HEK293 (cell line): ENCODE measurements at regions not wholly inside any gene's neighbourhood (a gene's known extent, or its start where the extent isn't known, plus 50 kb on each side); places are given as distances from the start of the nearest gene placed in this dataset.
A peak's percentile ranks its signal among the peaks of the same experiment; 100 is the strongest.

ENCODE experiments used
- CTCF ChIA-PET: fragments of 350-600 bp; formaldehyde crosslinking; extraction: SDS; loops from one replicate; lab custom pipeline; 2021; ENCODE audit warnings: antibody characterized with exemption; lab: Yijun Ruan, JAX
- POLR2A ChIA-PET: fragments of 300-600 bp; formaldehyde crosslinking; extraction: SDS; loops from one replicate; lab custom pipeline; 2020; ENCODE audit warnings: antibody characterized with exemption, inconsistent platforms; lab: Yijun Ruan, JAX
- H3K27ac ChIP-seq: fragments of 200-500 bp; sonication (Bioruptor generic); 2 replicates; pipeline ENCODE4 v1.5.1; 2014; ENCODE audit warnings: low read depth, low read length, control low read depth, inconsistent platforms; ENCODE audit errors: extremely low read depth
- H3K36me3 ChIP-seq, 2 experiments: fragments of 200-500 bp in 1 of 2; sonication (Bioruptor generic) in 1 of 2; 1 replicate in 1 of 2; 2 replicates in 1 of 2; pipeline ENCODE4 v1.5.1; 2014 to 2017; ENCODE audit warnings: inconsistent platforms in 2 of 2, low read length in 2 of 2; ENCODE audit not compliant: control insufficient read depth in 2 of 2, insufficient read depth in 1 of 2
- H3K4me1 ChIP-seq: fragments of 200-500 bp; sonication (Bioruptor generic); 2 replicates; pipeline ENCODE4 v1.5.1; 2014; ENCODE audit warnings: mild to moderate bottlenecking, low read length, inconsistent platforms; ENCODE audit not compliant: control insufficient read depth, insufficient read depth
- H3K4me3 ChIP-seq: 2 replicates; pipeline ENCODE4 v1.5.1; 2011; ENCODE audit warnings: low read depth, mild to moderate bottlenecking, control low read depth, low read length, moderate library complexity
- H3K9me3 ChIP-seq: fragments of 200-500 bp; sonication (Bioruptor generic); 2 replicates; pipeline ENCODE4 v1.5.1; 2014; ENCODE audit warnings: low read depth, low read length, inconsistent platforms; ENCODE audit not compliant: control insufficient read depth, insufficient read depth
- ATF2 ChIP-seq: fragments of 450-650 bp; formaldehyde crosslinking; IDR thresholded peaks from 2 replicates; pipeline ENCODE4 v1.5.1; 2016; ENCODE audit warnings: missing biosample characterization, missing genetic modification characterization, low read depth
- BCL11A ChIP-seq: fragments of 450-650 bp; formaldehyde crosslinking; IDR thresholded peaks from 2 replicates; pipeline ENCODE4 v1.5.1; 2016; ENCODE audit warnings: low read depth, missing biosample characterization, missing genetic modification characterization
- ELK4 ChIP-seq: IDR thresholded peaks from 2 replicates; pipeline ENCODE4 v1.6.1; 2011; ENCODE audit warnings: mild to moderate bottlenecking, low read depth, low read length, borderline replicate concordance
- GFI1B ChIP-seq: fragments of 450-650 bp; formaldehyde crosslinking; IDR thresholded peaks from 2 replicates; pipeline ENCODE4 v1.5.1; 2016; ENCODE audit warnings: missing biosample characterization, missing genetic modification characterization
- OSR2 ChIP-seq: fragments of 450-650 bp; formaldehyde crosslinking; IDR thresholded peaks from 2 replicates; pipeline ENCODE4 v1.5.1; 2016; ENCODE audit warnings: missing biosample characterization, missing genetic modification characterization
- PRDM10 ChIP-seq: fragments of 450-650 bp; formaldehyde crosslinking; IDR thresholded peaks from 2 replicates; pipeline ENCODE4 v1.5.1; 2016; ENCODE audit warnings: missing biosample characterization, missing genetic modification characterization
- PRDM2 ChIP-seq: fragments of 450-650 bp; formaldehyde crosslinking; IDR thresholded peaks from 2 replicates; pipeline ENCODE4 v1.5.1; 2016; ENCODE audit warnings: missing biosample characterization, missing genetic modification characterization, borderline replicate concordance
- ZBTB48 ChIP-seq: fragments of 450-650 bp; formaldehyde crosslinking; IDR thresholded peaks from 2 replicates; pipeline ENCODE4 v1.5.1; 2016; ENCODE audit warnings: missing biosample characterization, missing genetic modification characterization
- ZBTB8A ChIP-seq: fragments of 450-650 bp; formaldehyde crosslinking; IDR thresholded peaks from 2 replicates; pipeline ENCODE4 v1.5.1; 2016; ENCODE audit warnings: missing biosample characterization, missing genetic modification characterization
- ZIC2 ChIP-seq: fragments of 450-650 bp; formaldehyde crosslinking; IDR thresholded peaks from 2 replicates; pipeline ENCODE4 v1.5.1; 2016; ENCODE audit warnings: missing biosample characterization, missing genetic modification characterization
- ZNF16 ChIP-seq: fragments of 450-650 bp; formaldehyde crosslinking; IDR thresholded peaks from 2 replicates; pipeline ENCODE4 v1.5.1; 2016; ENCODE audit warnings: low read depth, missing biosample characterization, missing genetic modification characterization
- ZNF239 ChIP-seq: fragments of 450-650 bp; formaldehyde crosslinking; IDR thresholded peaks from 2 replicates; pipeline ENCODE4 v1.5.1; 2016; ENCODE audit warnings: missing biosample characterization, missing genetic modification characterization
- ZNF416 ChIP-seq: fragments of 450-650 bp; formaldehyde crosslinking; IDR thresholded peaks from 2 replicates; pipeline ENCODE4 v1.5.1; 2016; ENCODE audit warnings: missing biosample characterization, missing genetic modification characterization
- ZNF513 ChIP-seq: fragments of 450-650 bp; IDR thresholded peaks from 2 replicates; pipeline ENCODE4 v1.5.1; 2018; ENCODE audit warnings: missing biosample characterization, missing genetic modification characterization
- ZNF514 ChIP-seq: fragments of 450-650 bp; formaldehyde crosslinking; IDR thresholded peaks from 2 replicates; pipeline ENCODE4 v1.5.1; 2016; ENCODE audit warnings: missing biosample characterization, missing genetic modification characterization
- ZNF621 ChIP-seq: fragments of 450-650 bp; formaldehyde crosslinking; IDR thresholded peaks from 2 replicates; pipeline ENCODE4 v1.5.1; 2017; ENCODE audit warnings: missing biosample characterization, missing genetic modification characterization
- ZNF624 ChIP-seq: fragments of 450-650 bp; formaldehyde crosslinking; IDR thresholded peaks from 2 replicates; pipeline ENCODE4 v1.5.1; 2017; ENCODE audit warnings: missing biosample characterization, missing genetic modification characterization
- ZNF626 ChIP-seq: fragments of 450-650 bp; sonication (Bioruptor Pico); formaldehyde crosslinking; IDR thresholded peaks from 2 replicates; pipeline ENCODE4 v1.5.1; 2018; ENCODE audit warnings: missing biosample characterization, missing genetic modification characterization, inconsistent platforms
- ZNF707 ChIP-seq: fragments of 450-650 bp; formaldehyde crosslinking; IDR thresholded peaks from 2 replicates; pipeline ENCODE4 v1.5.1; 2016; ENCODE audit warnings: missing biosample characterization, missing genetic modification characterization
- ZSCAN23 ChIP-seq: fragments of 450-650 bp; formaldehyde crosslinking; IDR thresholded peaks from 2 replicates; pipeline ENCODE4 v1.5.1; 2016; ENCODE audit warnings: missing biosample characterization, missing genetic modification characterization

- Histone ChIP-seq H3K9me3 (no peaks in the 10 kb centered on the region), H3K27ac (no peak overlapping the region), H3K4me1 (no peaks in the 10 kb centered on the region), H3K36me3 (no peaks in the 10 kb centered on the region), H3K4me3 (no peak overlapping the region)
- ChIA-PET POLR2A (no interaction called here), CTCF (interaction anchor here (0.6 kb wide), 1 partner anchor 23 kb away, joined by 3 read pairs; no protein-coding TSS in a partner anchor)
- TF ChIP-seq ZNF707 (tag by site-specific recombination), result no peak
- TF ChIP-seq ZIC2, result 0 out of 2 replicates have a peak, but pooled peaks have one; percentile 18
- no peak for TF ChIP-seq ZNF16 (tag by site-specific recombination)
Observed at GRCh38 chr11:70604630-70605467, 206.5 kb downstream of the CTTN start.

GRCh38 chr11:70605468-70605815 is 207.1 kb downstream of the CTTN start:
- CTCF ChIA-PET, result interaction anchor here (0.6 kb wide), 1 partner anchor 23 kb away, joined by 3 read pairs; no protein-coding TSS in a partner anchor
- Histone ChIP-seq H3K36me3 (no peaks in the 10 kb centered on the region), H3K9me3 (no peaks in the 10 kb centered on the region), H3K4me3 (no peak overlapping the region), H3K27ac (no peak overlapping the region), H3K4me1 (no peaks in the 10 kb centered on the region)
- POLR2A ChIA-PET, result no interaction called here
- TF ChIP-seq ATF2 (no peak), ZNF621 (no peak), ZNF513 (no peak), ZNF239 (tag by site-specific recombination) (no peak), ZSCAN23 (tag by site-specific recombination) (no peak), PRDM10 (tag by site-specific recombination) (no peak), ELK4 (no peak), ZBTB48 (no peak), ZNF624 (no peak), PRDM2 (tag by site-specific recombination) (no peak), BCL11A (tag by site-specific recombination) (no peak), ZNF626 (tag by site-specific recombination) (no peak), ZNF416 (tag by site-specific recombination) (no peak), ZNF514 (tag by site-specific recombination) (no peak), OSR2 (tag by site-specific recombination) (no peak), ZBTB8A (tag by site-specific recombination) (no peak), GFI1B (tag by site-specific recombination) (no peak)
